HCT116 (cell line): ENCODE measurements at regions not wholly inside any gene's neighbourhood (a gene's known extent, or its start where the extent isn't known, plus 50 kb on each side); places are given as distances from the start of the nearest gene placed in this dataset.

Experiments used
- ATAC-seq: fragments of 200-7000 bp; cut with Tn5 transposase; 2 replicates; pipeline ENCODE4 v1.9.1; 2020; ENCODE audit warnings: mild to moderate bottlenecking, moderate library complexity
- BruUV-seq: library from RNA; stranded (reverse); fragments of 400-500 nt; replicated peaks from 2 replicates; lab custom pipeline; 2021; lab: Mats Ljungman, UMichigan
- CTCF ChIA-PET: fragments of 300-600 bp; sonication (Branson Sonifier 250); formaldehyde crosslinking; loops from one replicate; lab custom pipeline; 2021; ENCODE audit warnings: antibody characterized with exemption; lab: Charles Lee
- POLR2A ChIA-PET: fragments of 300-600, 350-600 bp; sonication (Branson Sonifier 250); formaldehyde crosslinking; loops from one replicate; lab custom pipeline; 2021; ENCODE audit warnings: antibody characterized with exemption; lab: Charles Lee
- RAD21 ChIA-PET, 2 experiments: fragments of 300-600 bp; sonication (Branson Sonifier 250); formaldehyde crosslinking; loops; one replicate each; lab custom pipeline; 2023; ENCODE audit warnings: low total read pairs in 2 of 2; ENCODE audit not compliant: uncharacterized antibody in 2 of 2, unreplicated experiment in 2 of 2, low non-redundant PET in 1 of 2; lab: Charles Lee
- DNase-seq: peaks from one replicate; pipeline ENCODE4 v3.0.0-alpha.2; 2010; ENCODE audit warnings: low read depth, low spot score
- H2AFZ ChIP-seq: fragments of 200-600 bp; shearing (Covaris generic), sonication (generic); 2 replicates; pipeline ENCODE4 v1.6.1; 2017; ENCODE audit warnings: low read depth, mixed run types, mixed read lengths, antibody characterized with exemption, low read length; ENCODE audit not compliant: poor library complexity, severe bottlenecking
- H3K27ac ChIP-seq: 2 replicates; pipeline ENCODE4 v1.5.1; 2012; ENCODE audit warnings: low read depth, low read length
- H3K27me3 ChIP-seq: fragments of 200-600 bp; sonication (generic); 2 replicates; pipeline ENCODE4 v1.6.1; 2016; ENCODE audit warnings: mixed run types, low read length, mixed read lengths; ENCODE audit not compliant: insufficient read depth
- H3K36me3 ChIP-seq, 2 experiments: fragments of 200-500 bp in 1 of 2; fragments of 200-600 bp in 1 of 2; sonication (Bioruptor generic) in 1 of 2; sonication (generic) in 1 of 2; 2 replicates each; pipeline versions ENCODE4 v1.5.1 to v1.6.1; 2014 to 2016; ENCODE audit warnings: low read length in 2 of 2, inconsistent platforms in 1 of 2, mixed read lengths in 1 of 2, mixed run types in 1 of 2; ENCODE audit not compliant: insufficient read depth in 2 of 2, control insufficient read depth in 1 of 2
- H3K4me1 ChIP-seq, 2 experiments: fragments of 200-600 bp in 1 of 2; sonication (generic) in 1 of 2; 2 replicates each; pipeline versions ENCODE4 v1.5.1 to v1.6.1; 2012 to 2017; ENCODE audit warnings: low read length in 2 of 2, inconsistent platforms in 1 of 2, mild to moderate bottlenecking in 1 of 2, mixed read lengths in 1 of 2, mixed run types in 1 of 2, moderate library complexity in 1 of 2; ENCODE audit not compliant: insufficient read depth in 2 of 2, control insufficient read depth in 1 of 2
- H3K4me2 ChIP-seq: fragments of 200-600 bp; sonication (generic); 2 replicates; pipeline ENCODE4 v1.6.1; 2017; ENCODE audit warnings: mixed run types, low read length, mixed read lengths
- H3K4me3 ChIP-seq, 2 experiments: fragments of 200-600 bp in 1 of 2; sonication (generic) in 1 of 2; replicated peaks in 1 of 2; 2 replicates each; pipeline ENCODE4 v1.5.1; 2011 to 2016; ENCODE audit warnings: low read length in 2 of 2, control low read depth in 1 of 2, low read depth in 1 of 2, mild to moderate bottlenecking in 1 of 2, mixed read lengths in 1 of 2, mixed run types in 1 of 2
- H3K79me2 ChIP-seq: fragments of 200-600 bp; sonication (generic); 2 replicates; pipeline ENCODE4 v1.6.1; 2017; ENCODE audit warnings: mild to moderate bottlenecking, mixed run types, low read length, moderate library complexity, mixed read lengths; ENCODE audit not compliant: insufficient read depth
- H3K9ac ChIP-seq: fragments of 200-600 bp; sonication (generic); 2 replicates; pipeline ENCODE4 v1.6.1; 2016; ENCODE audit warnings: low read length, mixed read lengths
- H3K9me2 ChIP-seq: fragments of 200-600 bp; sonication (generic), shearing (Covaris generic); 2 replicates; pipeline ENCODE4 v1.6.1; 2017; ENCODE audit warnings: mixed run types, mild to moderate bottlenecking, moderate library complexity; ENCODE audit not compliant: insufficient read depth
- H3K9me3 ChIP-seq, 2 experiments: fragments of 200-500 bp in 1 of 2; fragments of 200-600 bp in 1 of 2; sonication (Bioruptor generic) in 1 of 2; sonication (generic) in 1 of 2; 2 replicates each; pipeline ENCODE4 v1.6.1; 2014 to 2017; ENCODE audit warnings: low read length in 2 of 2, mixed read lengths in 2 of 2, inconsistent platforms in 1 of 2, low read depth in 1 of 2, mild to moderate bottlenecking in 1 of 2, mixed run types in 1 of 2, moderate library complexity in 1 of 2; ENCODE audit not compliant: control insufficient read depth in 1 of 2, insufficient read depth in 1 of 2
- H4K20me1 ChIP-seq: fragments of 200-600 bp; sonication (generic), shearing (Covaris generic); 2 replicates; pipeline ENCODE4 v1.6.1; 2017; ENCODE audit warnings: mixed run types, mild to moderate bottlenecking, moderate library complexity; ENCODE audit not compliant: insufficient read depth
- CBX3 ChIP-seq: IDR thresholded peaks from 2 replicates; pipeline ENCODE4 v1.6.1; 2012; ENCODE audit warnings: low read depth
- CEBPB ChIP-seq: IDR thresholded peaks from 2 replicates; pipeline ENCODE4 v1.6.1; 2012; ENCODE audit warnings: low read depth
- EGR1 ChIP-seq: IDR thresholded peaks from 2 replicates; pipeline ENCODE4 v1.6.1; 2012; ENCODE audit warnings: low read depth
- ELF1 ChIP-seq: IDR thresholded peaks from 2 replicates; pipeline ENCODE4 v1.6.1; 2012; ENCODE audit warnings: low read depth, borderline replicate concordance
- EZH2phosphoT487 ChIP-seq: fragments of 200-600 bp; IDR thresholded peaks from 2 replicates; pipeline ENCODE4 v1.6.1; 2018; ENCODE audit warnings: antibody characterized with exemption, borderline replicate concordance
- FOSL1 ChIP-seq: IDR thresholded peaks from 2 replicates; pipeline ENCODE4 v1.6.1; 2012; ENCODE audit warnings: low read depth
- JUND ChIP-seq: IDR thresholded peaks from 2 replicates; pipeline ENCODE4 v1.6.1; 2012
- MAX ChIP-seq: IDR thresholded peaks from 2 replicates; pipeline ENCODE4 v1.6.1; 2012
- RAD21 ChIP-seq: IDR thresholded peaks from 2 replicates; pipeline ENCODE4 v1.6.1; 2012; ENCODE audit warnings: low read depth, mild to moderate bottlenecking
- SP1 ChIP-seq: IDR thresholded peaks from 2 replicates; pipeline ENCODE4 v1.6.1; 2012; ENCODE audit warnings: low read depth
- SRF ChIP-seq: IDR thresholded peaks from 2 replicates; pipeline ENCODE4 v1.6.1; 2012; ENCODE audit warnings: low read depth
- TCF7L2 ChIP-seq: IDR thresholded peaks from 2 replicates; pipeline ENCODE4 v1.7.0; 2011; ENCODE audit warnings: borderline replicate concordance, inconsistent platforms; ENCODE audit not compliant: insufficient read depth, insufficient read length; ENCODE audit errors: extremely low read depth
- YY1 ChIP-seq: IDR thresholded peaks from 2 replicates; pipeline ENCODE4 v1.6.1; 2011; ENCODE audit warnings: low read length, low read depth, moderate library complexity, mild to moderate bottlenecking; ENCODE audit not compliant: insufficient replicate concordance; ENCODE audit errors: extremely low read depth
- intact Hi-C: fragments of 100-400 bp; cut with micrococcal nuclease; formaldehyde crosslinking; loops from 2 replicates; pipeline ENCODE4 v1.10.0; 2022
- TF ChIP-seq, protein P1 (sequence below): IDR thresholded peaks from 2 replicates; pipeline ENCODE4 v1.6.1; 2012; ENCODE audit warnings: low read depth

DNA sequence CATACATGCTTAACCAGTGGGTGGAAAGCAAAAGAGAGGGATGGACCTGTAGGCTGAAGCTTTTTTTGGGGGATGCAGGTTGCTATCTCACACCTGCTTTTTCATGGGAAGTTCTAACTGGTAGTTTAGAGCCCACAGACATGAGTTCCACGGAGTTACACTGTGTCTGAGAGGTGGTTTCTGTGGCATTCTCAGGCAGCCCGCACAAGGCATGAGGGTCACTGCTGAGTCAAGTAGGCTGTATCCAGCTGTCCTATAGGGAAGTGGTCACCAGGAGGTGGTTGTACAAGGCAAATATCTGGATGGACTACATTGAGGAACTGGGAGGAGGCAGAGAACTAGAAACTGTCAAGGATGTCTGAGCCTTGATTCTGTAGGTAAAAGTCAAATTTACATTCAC lies 351.0 kb upstream of the POM121L12 start:
- ATAC-seq: no peak
- no peak overlapping the region for H3K27ac ChIP-seq
- POLR2A ChIA-PET: no interaction called here
- H4K20me1 ChIP-seq: no peaks in the 10 kb centered on the region
- no peak overlapping the region for H2AFZ ChIP-seq
- no peaks in the 10 kb centered on the region for H3K36me3 ChIP-seq
- no peaks in the 10 kb centered on the region for H3K4me1 ChIP-seq
- no peaks in the 10 kb centered on the region for H3K27me3 ChIP-seq
- no peak overlapping the region for H3K4me2 ChIP-seq
- RAD21 ChIA-PET: no interaction called here
- no peak for DNase-seq
- intact Hi-C loops: no loop called here
- H3K4me3 ChIP-seq: no peak overlapping the region
- CTCF ChIA-PET: no interaction called here
- peaks cover 8 to 25% of the 10 kb centered on the region in 2 experiments; a peak in 2 of 4 replicates for H3K9me3 ChIP-seq
- H3K9ac ChIP-seq: no peak overlapping the region
- H3K9me2 ChIP-seq: no peaks in the 10 kb centered on the region
- no peaks in the 10 kb centered on the region for H3K79me2 ChIP-seq
- no peak for TF ChIP-seq SP1
- no peak for TF ChIP-seq TCF7L2
- TF ChIP-seq EZH2phosphoT487: no peak
- TF ChIP-seq JUND: no peak
- no peak for TF ChIP-seq MAX
- TF ChIP-seq CBX3: no peak
- no peak for TF ChIP-seq RAD21
- no TSS peak for BruUV-seq

DNA sequence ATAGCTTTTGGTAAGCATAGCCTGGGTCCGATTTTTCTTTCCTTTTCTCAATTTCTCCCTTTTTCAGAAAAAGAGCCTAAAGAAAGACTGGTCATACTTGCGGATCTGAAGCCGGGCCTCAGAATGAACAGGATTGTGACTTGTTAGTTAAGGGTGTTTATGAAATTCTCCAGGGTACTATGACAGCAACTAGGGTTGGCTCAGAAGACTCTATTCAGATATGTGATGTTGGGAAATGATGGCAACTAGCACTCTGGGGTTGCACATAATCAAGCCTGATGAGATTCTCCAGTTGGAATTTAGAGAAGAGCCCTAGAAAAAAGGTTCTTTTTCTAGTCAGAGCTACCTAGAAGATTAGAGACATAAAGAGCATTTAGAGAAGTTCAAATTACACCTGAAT lies 352.4 kb upstream of the POM121L12 start:
- Histone ChIP-seq H3K27ac (no peak overlapping the region), H3K27me3 (no peaks in the 10 kb centered on the region), H4K20me1 (no peaks in the 10 kb centered on the region), H3K4me3 (no peak overlapping the region), H3K9ac (no peak overlapping the region), H2AFZ (no peak overlapping the region), H3K9me2 (no peaks in the 10 kb centered on the region), H3K36me3 (no peaks in the 10 kb centered on the region), H3K4me2 (no peak overlapping the region), H3K4me1 (no peaks in the 10 kb centered on the region), H3K79me2 (no peaks in the 10 kb centered on the region), H3K9me3 (peaks cover 0 to 24% of the 10 kb centered on the region in 2 experiments; a peak in 1 of 4 replicates)
- POLR2A ChIA-PET: no interaction called here
- DNase-seq: no peak
- CTCF ChIA-PET: no interaction called here
- RAD21 ChIA-PET: no interaction called here
- intact Hi-C loops: no loop called here
- BruUV-seq: no TSS peak
- TF ChIP-seq, protein P1, sequence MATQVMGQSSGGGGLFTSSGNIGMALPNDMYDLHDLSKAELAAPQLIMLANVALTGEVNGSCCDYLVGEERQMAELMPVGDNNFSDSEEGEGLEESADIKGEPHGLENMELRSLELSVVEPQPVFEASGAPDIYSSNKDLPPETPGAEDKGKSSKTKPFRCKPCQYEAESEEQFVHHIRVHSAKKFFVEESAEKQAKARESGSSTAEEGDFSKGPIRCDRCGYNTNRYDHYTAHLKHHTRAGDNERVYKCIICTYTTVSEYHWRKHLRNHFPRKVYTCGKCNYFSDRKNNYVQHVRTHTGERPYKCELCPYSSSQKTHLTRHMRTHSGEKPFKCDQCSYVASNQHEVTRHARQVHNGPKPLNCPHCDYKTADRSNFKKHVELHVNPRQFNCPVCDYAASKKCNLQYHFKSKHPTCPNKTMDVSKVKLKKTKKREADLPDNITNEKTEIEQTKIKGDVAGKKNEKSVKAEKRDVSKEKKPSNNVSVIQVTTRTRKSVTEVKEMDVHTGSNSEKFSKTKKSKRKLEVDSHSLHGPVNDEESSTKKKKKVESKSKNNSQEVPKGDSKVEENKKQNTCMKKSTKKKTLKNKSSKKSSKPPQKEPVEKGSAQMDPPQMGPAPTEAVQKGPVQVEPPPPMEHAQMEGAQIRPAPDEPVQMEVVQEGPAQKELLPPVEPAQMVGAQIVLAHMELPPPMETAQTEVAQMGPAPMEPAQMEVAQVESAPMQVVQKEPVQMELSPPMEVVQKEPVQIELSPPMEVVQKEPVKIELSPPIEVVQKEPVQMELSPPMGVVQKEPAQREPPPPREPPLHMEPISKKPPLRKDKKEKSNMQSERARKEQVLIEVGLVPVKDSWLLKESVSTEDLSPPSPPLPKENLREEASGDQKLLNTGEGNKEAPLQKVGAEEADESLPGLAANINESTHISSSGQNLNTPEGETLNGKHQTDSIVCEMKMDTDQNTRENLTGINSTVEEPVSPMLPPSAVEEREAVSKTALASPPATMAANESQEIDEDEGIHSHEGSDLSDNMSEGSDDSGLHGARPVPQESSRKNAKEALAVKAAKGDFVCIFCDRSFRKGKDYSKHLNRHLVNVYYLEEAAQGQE: no peak
- no peak for TF ChIP-seq FOSL1
- TF ChIP-seq ELF1: no peak
- no peak for TF ChIP-seq EGR1
- no peak for TF ChIP-seq SRF
- no peak for TF ChIP-seq JUND
- no peak for TF ChIP-seq SP1
- TF ChIP-seq RAD21: no peak
- no peak for TF ChIP-seq MAX
- no peak for TF ChIP-seq YY1
- no peak for TF ChIP-seq CEBPB
- no peak for TF ChIP-seq CBX3
- ATAC-seq: no peak
